ENCODE measurements at regions not wholly inside any gene's neighbourhood (a gene's known extent, or its start where the extent isn't known, plus 50 kb on each side); places are given as distances from the start of the nearest gene placed in this dataset.

GRCh38 chr11:60592601-60593000 is 77.4 kb downstream of the MS4A13 start:
- ATAC-seq (no peak), DNase-seq (ENCODE audit: low spot score) (no peak)
- Histone ChIP-seq H3K4me2 (no peak overlapping the region), H3K36me3 (ENCODE audit: insufficient read depth) (no peaks in the 10 kb centered on the region), H3K27ac (ENCODE audit: low read depth) (no peak overlapping the region), H3K79me2 (replicated peaks; ENCODE audit: insufficient read depth) (no peaks in the 10 kb centered on the region), H3K4me1 (ENCODE audit: insufficient read depth) (0 out of 2 replicates have a peak, but pooled peaks cover 5% of the 10 kb centered on the region), H3K9me2 (ENCODE audit: insufficient read depth) (no peaks in the 10 kb centered on the region), H3K27me3 (ENCODE audit: insufficient read depth) (no peaks in the 10 kb centered on the region), H3F3A (replicated peaks; ENCODE audit: low read depth) (no peaks in the 10 kb centered on the region), H3K4me3 (no peak overlapping the region), H4K20me1 (replicated peaks; ENCODE audit: insufficient read depth) (no peaks in the 10 kb centered on the region), H2AFZ (no peak overlapping the region; the same call in 1 of the 2 replicates)
- Mint-ChIP-seq H3K9me3 (no peaks in the 10 kb centered on the region), H3K27ac (no peak overlapping the region), H3K4me1 (peaks cover 8% of the 10 kb centered on the region; the same call in 2 of the 3 replicates), H3K4me3 (no peak overlapping the region), H3K36me3 (ENCODE audit: low read depth) (no peaks in the 10 kb centered on the region), H3K27me3 (ENCODE audit: insufficient read depth, low read depth, poor library complexity) (peaks cover 3% of the 10 kb centered on the region)
- TF ChIP-seq ZNF331 (CRISPR knock-in tag; IDR thresholded peaks at IDR 0.05; ENCODE audit: low read depth) (no peak), CREB1 (CRISPR knock-in tag; IDR thresholded peaks at IDR 0.05; ENCODE audit: low read depth) (no peak), NANOG (IDR thresholded peaks at IDR 0.05; ENCODE audit: borderline replicate concordance) (no peak), CTCF (conservative IDR thresholded peaks at IDR 0.05; ENCODE audit: low read depth in 2 of 2) (no peak), ETS1 (IDR thresholded peaks at IDR 0.05) (no peak), ZNF114 (CRISPR knock-in tag; IDR thresholded peaks at IDR 0.05) (no peak), POLR2AphosphoS5 (IDR thresholded peaks at IDR 0.05; ENCODE audit: low read depth) (no peak), EZH2 (IDR thresholded peaks at IDR 0.05; ENCODE audit: low read depth, unreplicated experiment) (no peak), ZNF462 (CRISPR knock-in tag; IDR thresholded peaks at IDR 0.05) (no peak), STAT1 (IDR thresholded peaks at IDR 0.05; ENCODE audit: unreplicated experiment) (no peak), JUNB (IDR thresholded peaks at IDR 0.05; ENCODE audit: unreplicated experiment) (no peak), REST (IDR thresholded peaks at IDR 0.05; ENCODE audit: unreplicated experiment) (no peak), EZH2phosphoT487 (IDR thresholded peaks at IDR 0.05; ENCODE audit: unreplicated experiment) (no peak)
